Activated CD8-positive, alpha-beta T cell treated with anti-CD3 and anti-CD28 coated beads for 36 hours (primary cell): ENCODE measurements at regions not wholly inside any gene's neighbourhood (a gene's known extent, or its start where the extent isn't known, plus 50 kb on each side); places are given as distances from the start of the nearest gene placed in this dataset.
"Not testable (repeated sequence)": the region's sequence is repeated elsewhere in the genome, so short reads cannot be mapped to it uniquely, and the experiment has no call there.

Source experiments
- ATAC-seq: fragments of 200-7000 bp; cut with Tn5 transposase; one replicate; pipeline ENCODE4 v1.10.0; 2021; ENCODE audit warnings: mild to moderate bottlenecking, moderate library complexity
- CTCF ChIA-PET: fragments of 350-600 bp; sonication (Branson Sonifier 250); formaldehyde crosslinking; loops from one replicate; lab custom pipeline; 2021; ENCODE audit warnings: antibody characterized with exemption; lab: Charles Lee
- POLR2A ChIA-PET: fragments of 350-600 bp; sonication (Branson Sonifier 250); formaldehyde crosslinking; loops from one replicate; lab custom pipeline; 2021; ENCODE audit warnings: antibody characterized with exemption; lab: Charles Lee
- DNase-seq: peaks from one replicate; pipeline ENCODE4 v3.0.0-alpha.2; 2020
- H3K27ac Mint-ChIP-seq: one replicate; pipeline ENCODE4 v1.8.0; 2021; ENCODE audit warnings: mild to moderate bottlenecking, mixed read lengths
- H3K27me3 Mint-ChIP-seq: one replicate; pipeline ENCODE4 v1.8.0; 2021; ENCODE audit warnings: mixed read lengths
- H3K36me3 Mint-ChIP-seq: one replicate; pipeline ENCODE4 v1.8.0; 2021; ENCODE audit warnings: low read depth, mixed read lengths
- H3K4me1 Mint-ChIP-seq: one replicate; pipeline ENCODE4 v1.8.0; 2021; ENCODE audit warnings: low read depth, mixed read lengths
- H3K4me3 Mint-ChIP-seq: one replicate; pipeline ENCODE4 v1.8.0; 2021; ENCODE audit warnings: mild to moderate bottlenecking, moderate library complexity, mixed read lengths
- H3K9me3 Mint-ChIP-seq: one replicate; pipeline ENCODE4 v1.8.0; 2021; ENCODE audit warnings: mixed read lengths
- intact Hi-C: fragments of 100-400 bp; cut with micrococcal nuclease; formaldehyde crosslinking; loops from one replicate; pipeline ENCODE4 v1.10.0; 2022
- TF ChIP-seq, protein P1 (sequence below): fragments of 200-600 bp; IDR thresholded peaks from one replicate; pipeline ENCODE4 v1.8.0; 2022; ENCODE audit warnings: antibody characterized with exemption, mild to moderate bottlenecking

GRCh38 chr6:168376120-168376519, 56.5 kb upstream of the DACT2 start:
- DNase-seq, result no peak
- intact Hi-C loops, result no loop called here

DNA sequence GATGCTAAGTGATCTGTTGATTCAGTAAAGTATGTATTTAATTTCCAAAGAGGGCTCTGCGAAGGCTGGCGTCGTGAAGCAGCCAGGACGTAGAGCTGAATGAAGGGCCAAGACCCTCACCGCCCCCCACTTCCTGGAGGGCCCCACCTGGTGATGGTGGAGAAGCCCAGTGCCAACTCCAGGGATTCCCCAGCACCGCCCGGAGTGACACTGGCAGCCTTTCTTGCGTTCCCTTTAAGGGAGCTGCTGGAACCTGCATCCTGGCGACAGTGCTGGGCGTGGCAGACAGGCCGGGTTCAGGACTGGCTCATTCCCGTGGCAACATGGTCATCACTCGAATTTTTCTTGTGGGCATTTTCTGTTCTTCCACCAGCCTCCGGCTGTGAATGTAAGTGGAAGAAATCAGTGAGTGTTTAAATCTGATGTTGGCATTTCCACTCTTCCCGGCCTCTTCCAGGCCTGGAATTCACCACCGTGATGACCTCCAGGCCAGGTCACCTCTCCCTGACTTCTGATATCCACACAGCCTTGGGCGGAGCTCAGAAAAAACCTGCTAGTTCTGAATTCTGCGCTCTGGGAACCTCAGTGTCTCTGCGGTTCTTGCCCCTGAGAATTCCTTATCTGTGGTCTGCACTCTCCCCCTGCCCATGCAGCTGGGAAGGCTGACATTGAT, 57.4 kb upstream of the DACT2 start:
- DNase-seq, result no peak
- ChIA-PET CTCF (no interaction called here), POLR2A (no interaction called here)
- intact Hi-C loops, result no loop called here
- ATAC-seq, result no peak
- TF ChIP-seq, protein P1, sequence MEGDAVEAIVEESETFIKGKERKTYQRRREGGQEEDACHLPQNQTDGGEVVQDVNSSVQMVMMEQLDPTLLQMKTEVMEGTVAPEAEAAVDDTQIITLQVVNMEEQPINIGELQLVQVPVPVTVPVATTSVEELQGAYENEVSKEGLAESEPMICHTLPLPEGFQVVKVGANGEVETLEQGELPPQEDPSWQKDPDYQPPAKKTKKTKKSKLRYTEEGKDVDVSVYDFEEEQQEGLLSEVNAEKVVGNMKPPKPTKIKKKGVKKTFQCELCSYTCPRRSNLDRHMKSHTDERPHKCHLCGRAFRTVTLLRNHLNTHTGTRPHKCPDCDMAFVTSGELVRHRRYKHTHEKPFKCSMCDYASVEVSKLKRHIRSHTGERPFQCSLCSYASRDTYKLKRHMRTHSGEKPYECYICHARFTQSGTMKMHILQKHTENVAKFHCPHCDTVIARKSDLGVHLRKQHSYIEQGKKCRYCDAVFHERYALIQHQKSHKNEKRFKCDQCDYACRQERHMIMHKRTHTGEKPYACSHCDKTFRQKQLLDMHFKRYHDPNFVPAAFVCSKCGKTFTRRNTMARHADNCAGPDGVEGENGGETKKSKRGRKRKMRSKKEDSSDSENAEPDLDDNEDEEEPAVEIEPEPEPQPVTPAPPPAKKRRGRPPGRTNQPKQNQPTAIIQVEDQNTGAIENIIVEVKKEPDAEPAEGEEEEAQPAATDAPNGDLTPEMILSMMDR, result no peak
- Mint-ChIP-seq H3K36me3 (no peaks in the 10 kb centered on the region), H3K27me3 (no peaks in the 10 kb centered on the region), H3K4me1 (no peaks in the 10 kb centered on the region), H3K9me3 (no peaks in the 10 kb centered on the region), H3K4me3 (no peak overlapping the region), H3K27ac (no peak overlapping the region)

More at GRCh38 chr6:168376120-168376519, 56.5 kb upstream of the DACT2 start:
- Mint-ChIP-seq H3K27me3 (no peaks in the 10 kb centered on the region), H3K27ac (no peak overlapping the region), H3K9me3 (no peaks in the 10 kb centered on the region), H3K4me3 (no peak overlapping the region), H3K4me1 (no peaks in the 10 kb centered on the region), H3K36me3 (no peaks in the 10 kb centered on the region)
- ChIA-PET CTCF (no interaction called here), POLR2A (no interaction called here)
- no peak for ATAC-seq
- TF ChIP-seq, protein P1, result no peak

DNA sequence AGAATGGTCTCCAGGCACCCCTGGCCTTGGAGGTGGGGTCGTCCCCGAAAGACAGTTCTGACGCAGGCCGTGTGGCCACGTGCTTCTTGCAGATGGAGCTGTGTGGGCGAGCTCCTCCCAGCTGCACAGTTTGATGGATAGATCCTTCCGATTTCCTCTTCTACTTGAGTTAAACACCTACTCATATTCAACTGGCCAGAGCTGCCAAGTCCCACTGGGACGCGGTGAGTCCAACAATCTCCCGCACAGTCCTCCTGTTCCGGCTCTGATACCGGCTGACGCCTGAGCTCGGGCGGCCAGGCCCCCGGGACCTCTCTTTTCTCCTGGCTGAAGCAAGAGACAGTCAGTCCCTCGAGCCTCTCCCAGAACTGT, 57.9 kb upstream of the DACT2 start:
- ChIA-PET CTCF (no interaction called here), POLR2A (no interaction called here)
- intact Hi-C loops, result no loop called here
- TF ChIP-seq, protein P1, result no peak
- DNase-seq (no peak), ATAC-seq (no peak)
- Mint-ChIP-seq H3K4me3 (no peak overlapping the region), H3K9me3 (no peaks in the 10 kb centered on the region), H3K27ac (no peak overlapping the region), H3K27me3 (no peaks in the 10 kb centered on the region), H3K36me3 (no peaks in the 10 kb centered on the region), H3K4me1 (no peaks in the 10 kb centered on the region)

DNA sequence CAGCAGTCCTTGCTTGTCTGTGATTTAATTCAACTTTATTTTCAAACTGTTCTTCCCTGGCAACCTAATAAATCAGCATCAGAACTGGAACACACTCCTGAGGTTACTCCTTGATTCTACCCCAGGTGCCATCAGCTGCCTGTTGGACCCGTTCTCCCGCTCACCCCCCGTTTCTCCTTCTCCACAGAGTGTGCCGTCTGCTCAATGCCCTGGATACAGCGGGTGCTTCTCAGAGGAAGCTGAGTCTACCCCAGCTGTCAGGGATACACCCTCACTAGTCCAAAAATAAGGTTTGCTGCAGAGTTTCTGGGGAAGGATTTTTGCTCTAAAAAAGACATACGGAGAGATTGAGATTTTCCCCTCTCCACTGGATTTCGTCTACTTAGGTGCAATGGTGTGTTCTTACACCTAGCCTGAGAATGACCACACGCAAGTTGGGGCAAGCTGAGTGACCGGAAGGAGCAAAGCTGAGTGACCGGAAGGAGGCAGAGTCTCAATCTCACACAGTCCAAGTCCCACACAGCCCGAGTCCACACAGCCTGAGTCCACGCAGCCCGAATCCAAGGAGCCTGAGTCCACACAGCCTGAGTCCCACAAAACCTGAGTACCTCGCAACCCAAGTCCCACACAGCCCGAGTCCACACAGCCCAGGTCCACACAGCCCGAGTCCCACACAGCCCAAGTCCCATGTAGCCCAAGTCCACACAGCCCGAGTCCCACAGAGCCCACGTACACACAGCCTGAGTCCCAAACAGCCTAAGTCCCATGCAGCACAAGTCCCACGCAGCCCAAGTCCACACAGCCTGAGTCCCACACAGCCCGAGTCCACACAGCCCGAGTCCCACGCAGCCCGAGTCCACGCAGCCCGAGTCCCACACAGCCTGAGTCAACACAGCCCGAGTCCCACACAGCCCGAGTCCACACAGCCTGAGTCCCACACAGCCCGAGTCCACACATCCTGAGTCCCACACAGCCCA, 58.6 kb upstream of the DACT2 start:
- ATAC-seq (no peak), DNase-seq (no peak)
- H3K36me3 Mint-ChIP-seq, result no peaks in the 10 kb centered on the region
- H3K27ac Mint-ChIP-seq, result no peak overlapping the region
- ChIA-PET POLR2A (no interaction called here), CTCF (no interaction called here)
- H3K4me1 Mint-ChIP-seq, result no peaks in the 10 kb centered on the region
- no peak overlapping the region for H3K4me3 Mint-ChIP-seq
- intact Hi-C loops, result no loop called here
- H3K27me3 Mint-ChIP-seq, result no peaks in the 10 kb centered on the region
- TF ChIP-seq, protein P1, result no peak
- no peaks in the 10 kb centered on the region for H3K9me3 Mint-ChIP-seq

GRCh38 chr6:168379579-168379978, 60.0 kb upstream of the DACT2 start:
- POLR2A ChIA-PET, CTCF ChIA-PET, H3K27ac Mint-ChIP-seq, DNase-seq, ATAC-seq, H3K4me1 Mint-ChIP-seq, intact Hi-C loops, H3K4me3 Mint-ChIP-seq, H3K27me3 Mint-ChIP-seq, H3K36me3 Mint-ChIP-seq, H3K9me3 Mint-ChIP-seq: not testable (repeated sequence)

- DNase-seq, H3K4me1 Mint-ChIP-seq, H3K4me3 Mint-ChIP-seq, CTCF ChIA-PET, H3K27ac Mint-ChIP-seq, ATAC-seq, POLR2A ChIA-PET, H3K27me3 Mint-ChIP-seq, H3K9me3 Mint-ChIP-seq, intact Hi-C loops, H3K36me3 Mint-ChIP-seq: not testable (repeated sequence)
These were observed 60.6 kb upstream of the SMOC2 start for GRCh38 chr6:168380166-168380955.
